ENCODE measurements at regions not wholly inside any gene's neighbourhood (a gene's known extent, or its start where the extent isn't known, plus 50 kb on each side); places are given as distances from the start of the nearest gene placed in this dataset.

DNA sequence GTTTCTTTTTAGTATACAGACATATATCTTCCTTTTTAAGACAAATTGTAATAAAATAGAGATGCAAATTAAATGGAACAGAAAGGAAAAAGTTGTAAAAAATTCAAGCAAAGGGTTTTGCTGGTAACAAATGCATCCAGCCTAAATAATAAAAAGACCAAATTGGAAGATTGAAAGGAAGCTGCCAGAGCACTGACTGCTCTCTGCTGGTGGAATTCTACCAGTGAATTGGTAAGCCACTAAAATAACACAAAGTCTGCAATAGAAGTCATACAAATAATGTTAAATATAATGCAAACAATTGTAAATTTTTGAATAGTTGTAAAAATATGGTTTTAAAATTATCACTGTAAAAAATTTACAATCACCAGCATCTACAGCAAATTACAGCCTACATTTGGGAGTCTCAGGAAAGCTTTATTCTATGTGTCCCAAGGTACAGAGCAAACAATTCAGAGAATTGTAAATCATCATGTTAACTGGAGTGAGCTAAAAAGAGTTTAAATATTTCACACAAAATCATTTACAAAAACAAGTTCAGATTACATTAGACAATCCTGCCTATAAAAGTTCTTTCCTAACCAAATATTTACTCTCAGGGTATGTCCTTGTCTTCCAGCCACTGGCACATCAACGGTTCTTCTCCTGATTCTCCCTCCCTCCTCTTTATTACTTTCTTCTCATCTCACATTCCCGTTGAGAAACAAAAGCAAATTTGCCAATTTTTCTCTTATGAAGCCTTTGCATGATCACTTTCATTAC is 1322.5 kb downstream of the PCDH7 start:
- TF ChIP-seq POLR2AphosphoS5 (IDR thresholded peaks at IDR 0.05): no peak
- peak in 1 of 4 experiments; percentile 19 for TF ChIP-seq CTCF (IDR thresholded peaks at IDR 0.05)
